ENCODE measurements at regions not wholly inside any gene's neighbourhood (a gene's known extent, or its start where the extent isn't known, plus 50 kb on each side); places are given as distances from the start of the nearest gene placed in this dataset.

GRCh38 chr4:138964716-138965426, 50.7 kb upstream of the NOCT start:
- DNase-seq = no peak

GRCh38 chr4:138963412-138963811, 52.2 kb upstream of the NOCT start:
- no peak for DNase-seq

DNA sequence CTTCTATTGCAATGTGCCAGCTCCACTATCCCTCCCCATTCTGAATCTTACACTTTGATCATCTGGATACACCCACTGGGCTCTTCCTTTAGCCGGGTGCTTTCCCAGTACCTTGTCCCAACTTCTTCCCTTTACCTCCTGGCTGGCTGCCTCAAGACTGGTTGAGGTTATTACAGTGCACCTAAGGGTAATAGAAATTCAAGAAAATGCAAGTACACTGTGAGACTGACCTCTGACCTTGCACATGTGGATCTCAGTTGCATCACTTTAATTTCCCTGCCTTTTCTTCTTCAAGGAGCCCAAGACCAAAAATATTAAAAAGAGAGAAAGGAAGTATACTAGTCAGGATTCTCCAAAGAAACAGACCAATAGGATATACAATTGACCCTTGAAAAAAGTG, 53.9 kb upstream of the NOCT start:
- DNase-seq = no peak

- no peak for DNase-seq
These were observed 54.5 kb upstream of the NOCT start for GRCh38 chr4:138961129-138961528.

- DNase-seq = no peak
These were observed 55.3 kb upstream of the NOCT start for GRCh38 chr4:138960175-138960710.

- DNase-seq = no peak
These were observed 56.3 kb upstream of the NOCT start for GRCh38 chr4:138959097-138959815.

- no peak for DNase-seq
These were observed 57.1 kb upstream of the NOCT start for GRCh38 chr4:138958519-138958918.

- no peak for DNase-seq
These were observed 58.3 kb upstream of the NOCT start for GRCh38 chr4:138957302-138957701.

GRCh38 chr4:138954428-138954827, 61.2 kb upstream of the NOCT start:
- no peak for DNase-seq

- DNase-seq = no peak
These were observed 61.6 kb upstream of the NOCT start for GRCh38 chr4:138953961-138954371.

GRCh38 chr4:138952411-138952810, 63.2 kb upstream of the NOCT start:
- DNase-seq = no peak

- DNase-seq = no peak
These were observed 63.8 kb upstream of the NOCT start for GRCh38 chr4:138951764-138952163.

DNA sequence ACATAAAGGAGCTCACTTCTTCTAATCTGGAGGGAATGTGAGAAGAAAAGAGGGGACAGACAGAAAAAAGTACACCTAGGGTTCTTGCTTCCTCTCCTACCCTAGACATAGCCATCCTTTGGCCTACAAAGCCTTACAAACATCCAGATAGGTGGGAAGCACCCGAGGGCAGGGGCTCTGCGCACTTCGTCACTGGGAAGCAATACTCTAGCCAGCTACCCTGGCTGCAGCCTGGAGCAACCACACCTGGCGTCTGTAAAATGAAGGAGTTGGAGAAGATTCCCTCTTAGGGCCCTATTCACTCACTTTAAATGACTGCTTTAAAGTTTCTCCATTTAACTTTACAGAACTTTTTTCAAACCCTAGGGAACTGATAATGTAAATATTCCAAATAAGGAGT, 65.7 kb upstream of the NOCT start:
- no peak for DNase-seq

GRCh38 chr4:138948918-138949317, 66.7 kb upstream of the NOCT start:
- no peak for DNase-seq

- no peak for DNase-seq
These were observed 69.3 kb upstream of the NOCT start for GRCh38 chr4:138946306-138946705.

DNA sequence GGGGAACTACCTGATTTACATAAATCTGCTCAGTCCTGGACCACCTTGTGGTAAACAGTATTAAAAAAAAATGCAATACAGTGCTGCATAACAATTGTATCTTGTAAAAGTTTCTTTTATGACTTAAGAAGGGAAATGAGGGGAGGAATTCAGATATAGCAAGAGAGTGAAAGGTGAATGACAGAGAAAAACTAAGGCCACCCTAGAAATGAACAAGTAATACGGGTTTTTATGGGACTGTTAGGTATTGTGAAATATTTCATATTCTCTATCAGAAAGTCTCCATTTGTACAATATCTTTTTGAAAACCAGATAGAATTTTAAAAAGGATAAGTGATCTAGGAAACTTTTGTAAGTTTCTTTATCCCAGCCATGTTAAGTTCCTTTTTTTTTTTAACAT, 69.7 kb upstream of the NOCT start:
- no peak for DNase-seq

GRCh38 chr4:138945401-138945800, 70.2 kb upstream of the NOCT start:
- no peak for DNase-seq

- no peak for DNase-seq
These were observed 71.7 kb upstream of the NOCT start for GRCh38 chr4:138943893-138944292.

- DNase-seq = no peak
These were observed 74.5 kb upstream of the NOCT start for GRCh38 chr4:138941037-138941436.

DNA sequence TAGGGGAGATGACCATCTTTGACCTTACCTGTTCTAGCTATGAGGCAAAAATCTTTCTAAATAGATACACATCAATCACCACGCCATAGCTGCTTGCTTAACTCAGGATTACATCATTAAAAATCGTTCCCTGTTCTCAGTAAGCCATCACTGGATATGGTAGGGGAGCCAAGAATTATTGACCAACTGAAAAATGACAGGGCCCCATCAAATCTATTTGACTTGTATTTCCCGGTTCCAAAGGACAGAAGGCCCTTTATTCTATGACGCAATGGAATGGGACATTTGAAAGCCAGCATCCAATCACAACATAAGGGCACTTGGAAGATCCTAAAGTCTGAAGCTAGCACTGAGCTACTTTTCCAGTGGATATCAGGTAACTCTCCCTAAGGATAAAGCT, 75.6 kb upstream of the NOCT start:
- DNase-seq = no peak

GRCh38 chr4:138938366-138938690, 77.3 kb upstream of the NOCT start:
- no peak for DNase-seq

DNA sequence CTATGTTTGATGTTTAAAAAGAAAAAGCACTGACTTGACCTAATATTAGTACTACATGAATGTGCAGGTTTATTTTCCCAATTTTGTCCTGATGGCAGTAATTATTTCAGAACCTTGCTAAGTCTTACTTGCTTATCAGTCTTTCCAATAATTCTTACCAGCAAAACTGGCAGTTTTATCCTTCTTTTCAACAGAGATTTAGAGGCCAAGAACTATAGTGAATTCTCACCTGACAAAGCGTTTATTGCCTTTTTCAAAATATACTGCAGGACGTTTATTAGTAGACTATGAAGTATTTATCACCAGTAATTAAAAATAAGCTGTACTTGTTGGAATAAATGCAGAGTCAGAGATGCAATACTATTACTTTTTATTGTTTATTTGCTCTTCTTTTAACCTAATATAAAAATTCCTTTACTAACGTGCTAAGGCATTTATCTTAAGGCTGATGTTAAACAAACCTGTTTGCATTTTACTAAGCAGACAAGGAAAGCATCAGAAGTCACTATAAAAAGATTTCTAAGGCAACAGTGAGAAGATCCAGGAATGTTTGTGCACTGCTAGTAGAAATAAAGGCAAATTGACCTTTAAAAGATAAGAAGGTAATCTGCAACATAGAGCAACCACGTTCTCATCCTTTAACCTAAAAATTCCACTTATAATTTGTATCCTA, 80.3 kb upstream of the NOCT start:
- no peak for DNase-seq

- no peak for DNase-seq
These were observed 88.5 kb upstream of the NOCT start for GRCh38 chr4:138927072-138927471.

GRCh38 chr4:138925495-138925894, 90.1 kb upstream of the NOCT start:
- DNase-seq = no peak
